IMR-90 (cell line): ENCODE measurements at regions not wholly inside any gene's neighbourhood (a gene's known extent, or its start where the extent isn't known, plus 50 kb on each side); places are given as distances from the start of the nearest gene placed in this dataset.

Source experiments
- ATAC-seq: fragments of 200-7000 bp; cut with Tn5 transposase; 2 replicates; pipeline ENCODE4 v1.9.1; 2020; ENCODE audit warnings: low read depth, mild to moderate bottlenecking, moderate library complexity
- BruUV-seq: library from RNA; stranded (reverse); fragments of 400-500 nt; replicated peaks from 2 replicates; lab custom pipeline; 2021; lab: Mats Ljungman, UMichigan
- CTCF ChIA-PET: fragments of 300-600 bp; formaldehyde crosslinking; extraction: SDS; loops from one replicate; lab custom pipeline; 2021; ENCODE audit warnings: antibody characterized with exemption; lab: Yijun Ruan, JAX
- POLR2A ChIA-PET: fragments of 300-600 bp; sonication (Branson Sonifier 250); formaldehyde crosslinking; loops from one replicate; lab custom pipeline; 2022; ENCODE audit warnings: antibody characterized with exemption; ENCODE audit not compliant: unreplicated experiment; lab: Charles Lee
- DNase-seq: peaks from one replicate; pipeline ENCODE4 v3.0.0; 2013
- H2AFZ ChIP-seq: replicated peaks from 2 replicates; pipeline ENCODE3; 2013; ENCODE audit warnings: low read length, mild to moderate bottlenecking; ENCODE audit not compliant: poor library complexity
- H2AK5ac ChIP-seq: 2 replicates; pipeline ENCODE4 v1.6.1; 2013; ENCODE audit warnings: low read depth, low read length, inconsistent platforms
- H2AK9ac ChIP-seq: replicated peaks from 2 replicates; pipeline ENCODE3; 2013; ENCODE audit warnings: mild to moderate bottlenecking, low read depth, low read length, moderate library complexity; ENCODE audit not compliant: poor library complexity
- H2BK120ac ChIP-seq: 2 replicates; pipeline ENCODE4 v1.6.1; 2013; ENCODE audit warnings: low read depth, low read length, inconsistent platforms
- H2BK15ac ChIP-seq: 3 replicates; pipeline ENCODE4 v1.6.1; 2013; ENCODE audit warnings: low read depth, low read length, inconsistent platforms
- H2BK20ac ChIP-seq: 2 replicates; pipeline ENCODE4 v1.6.1; 2013; ENCODE audit warnings: low read depth, mild to moderate bottlenecking, inconsistent platforms, low read length, moderate library complexity
- H2BK5ac ChIP-seq: 2 replicates; pipeline ENCODE4 v1.6.1; 2013; ENCODE audit warnings: mild to moderate bottlenecking, low read depth, low read length, inconsistent platforms; ENCODE audit not compliant: poor library complexity, severe bottlenecking
- H3K14ac ChIP-seq: replicated peaks from 2 replicates; pipeline ENCODE4 v1.6.1; 2013; ENCODE audit warnings: low read depth, low read length, inconsistent platforms
- H3K18ac ChIP-seq: 2 replicates; pipeline ENCODE4 v1.6.1; 2013; ENCODE audit warnings: low read depth, low read length, control low read depth
- H3K23ac ChIP-seq: 2 replicates; pipeline ENCODE4 v1.6.1; 2013; ENCODE audit warnings: low read depth, low read length, inconsistent platforms
- H3K27ac ChIP-seq: 2 replicates; pipeline ENCODE4 v1.5.1; 2013; ENCODE audit warnings: mild to moderate bottlenecking, control low read depth, low read length; ENCODE audit not compliant: insufficient read depth
- H3K27me3 ChIP-seq: 2 replicates; pipeline ENCODE4 v1.6.1; 2013; ENCODE audit warnings: low read length; ENCODE audit not compliant: control insufficient read depth, insufficient read depth
- H3K36me3 ChIP-seq: 2 replicates; pipeline ENCODE4 v1.6.1; 2013; ENCODE audit warnings: low read length, mixed read lengths; ENCODE audit not compliant: control insufficient read depth, insufficient read depth
- H3K4ac ChIP-seq: 2 replicates; pipeline ENCODE4 v1.6.1; 2013; ENCODE audit warnings: low read depth, low read length, inconsistent platforms
- H3K4me1 ChIP-seq: 2 replicates; pipeline ENCODE4 v1.6.1; 2013; ENCODE audit warnings: low read length, mixed read lengths; ENCODE audit not compliant: control insufficient read depth, insufficient read depth
- H3K4me2 ChIP-seq: 2 replicates; pipeline ENCODE4 v1.6.1; 2013; ENCODE audit warnings: low read depth, mild to moderate bottlenecking, control low read depth, low read length, moderate library complexity
- H3K4me3 ChIP-seq: 2 replicates; pipeline ENCODE4 v1.5.1; 2013; ENCODE audit warnings: low read depth, mild to moderate bottlenecking, control low read depth, low read length, moderate library complexity; ENCODE audit not compliant: insufficient read depth
- H3K56ac ChIP-seq: 2 replicates; pipeline ENCODE4 v1.6.1; 2013; ENCODE audit warnings: low read length, inconsistent platforms; ENCODE audit not compliant: insufficient read depth; ENCODE audit errors: extremely low read depth
- H3K79me1 ChIP-seq, 2 experiments: 2 replicates each; pipeline ENCODE4 v1.6.1; 2013; ENCODE audit warnings: low read length in 2 of 2, inconsistent platforms in 1 of 2, low read depth in 1 of 2
- H3K9ac ChIP-seq: 2 replicates; pipeline ENCODE4 v1.6.1; 2013; ENCODE audit warnings: low read depth, low read length, control low read depth
- H3K9me1 ChIP-seq: 2 replicates; pipeline ENCODE4 v1.6.1; 2013; ENCODE audit warnings: low read length, inconsistent platforms; ENCODE audit not compliant: insufficient read depth
- H3K9me3 ChIP-seq: 2 replicates; pipeline ENCODE4 v1.6.1; 2013; ENCODE audit warnings: low read length; ENCODE audit not compliant: control insufficient read depth, insufficient read depth
- H4K20me1 ChIP-seq: 2 replicates; pipeline ENCODE4 v1.6.1; 2013; ENCODE audit warnings: low read length, inconsistent platforms; ENCODE audit not compliant: insufficient read depth
- H4K5ac ChIP-seq: 2 replicates; pipeline ENCODE4 v1.6.1; 2013; ENCODE audit warnings: mild to moderate bottlenecking, low read depth, low read length, control low read depth
- H4K8ac ChIP-seq, 2 experiments: 2 replicates each; pipeline ENCODE4 v1.6.1; 2013; ENCODE audit warnings: low read depth in 2 of 2, low read length in 2 of 2, control low read depth in 1 of 2, inconsistent platforms in 1 of 2
- H4K91ac ChIP-seq: 2 replicates; pipeline ENCODE4 v1.6.1; 2013; ENCODE audit warnings: low read depth, low read length, inconsistent platforms; ENCODE audit not compliant: insufficient read depth
- MAZ ChIP-seq: IDR thresholded peaks from 2 replicates; pipeline ENCODE4 v1.6.1; 2012; ENCODE audit warnings: low read depth, mild to moderate bottlenecking, low read length, improper control_type of control experiment, moderate library complexity, borderline replicate concordance
- MXI1 ChIP-seq: IDR thresholded peaks from 2 replicates; pipeline ENCODE4 v1.6.1; 2012; ENCODE audit warnings: low read depth, mild to moderate bottlenecking, low read length, moderate library complexity, borderline replicate concordance
- NFE2L2 ChIP-seq: fragments of 150-350 bp; IDR thresholded peaks from 2 replicates; pipeline ENCODE4 v1.6.1; 2016; ENCODE audit warnings: low read depth, mild to moderate bottlenecking, low read length
- RAD21 ChIP-seq: IDR thresholded peaks from 2 replicates; pipeline ENCODE4 v1.6.1; 2012; ENCODE audit warnings: low read length, improper control_type of control experiment
- WGBS, 2 experiments: methylation state at CpG; one replicate each; pipeline versions ENCODE4 v1.1.5 to v1.1.7; 2013; ENCODE audit warnings: missing lambda C conversion rate in 2 of 2; ENCODE audit not compliant: insufficient read length in 1 of 2; ENCODE audit errors: extremely low coverage in 2 of 2; 5-methylcytosine and 5-hydroxymethylcytosine counted together
- dilution Hi-C: fragments of 300-500 bp; cut with HindIII; formaldehyde crosslinking; loops from one replicate; pipeline ENCODE4 v1.14.3; 2018; ENCODE audit warnings: low sequenced_read_pairs; ENCODE audit not compliant: unreplicated experiment
- in situ Hi-C: fragments of 300-500 bp; cut with MboI; formaldehyde crosslinking; loops from 3 replicates; pipeline ENCODE4 v1.14.3; 2019; ENCODE audit warnings: low sequenced_read_pairs, inconsistent platforms, mixed read lengths
- intact Hi-C: fragments of 100-400 bp; cut with micrococcal nuclease; formaldehyde crosslinking; loops from 2 replicates; pipeline ENCODE4 v1.10.0; 2022
- TF ChIP-seq, protein P1 (sequence below): fragments of 150-350 bp; IDR thresholded peaks from 2 replicates; pipeline ENCODE4 v1.6.1; 2017; ENCODE audit warnings: mild to moderate bottlenecking, antibody characterized with exemption, low read length, low read depth
- TF ChIP-seq, protein P2 (sequence below): fragments of 150-350 bp; IDR thresholded peaks from 2 replicates; pipeline ENCODE4 v1.6.1; 2016; ENCODE audit warnings: low read depth, mild to moderate bottlenecking, low read length, moderate library complexity, borderline replicate concordance

DNA sequence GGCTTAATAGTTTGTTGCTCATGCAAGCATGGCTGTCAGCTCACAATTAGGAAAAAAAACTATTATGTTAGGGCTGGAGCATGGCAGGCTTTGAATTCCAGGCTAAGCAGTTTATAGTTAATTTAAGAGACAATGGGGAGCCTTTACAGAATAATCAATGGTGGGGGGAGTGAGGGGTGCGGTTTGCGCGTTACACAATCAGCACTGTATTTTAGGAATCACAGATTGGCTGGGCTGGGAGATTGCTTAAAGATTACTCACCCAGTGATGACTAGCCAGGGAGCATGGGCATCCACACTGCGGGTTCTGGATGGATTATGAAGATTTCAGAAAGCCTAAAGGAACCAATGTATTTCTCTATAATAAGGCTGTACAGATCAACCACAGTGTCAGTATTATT, 186.6 kb downstream of the SOX3 start:
- no peak overlapping the region for H4K91ac ChIP-seq
- no peak overlapping the region for H2BK120ac ChIP-seq
- in situ Hi-C loops: no loop called here
- H3K36me3 ChIP-seq: no peaks in the 10 kb centered on the region
- H3K4me1 ChIP-seq: no peaks in the 10 kb centered on the region
- H3K79me1 ChIP-seq: no peaks in the 10 kb centered on the region
- no peak overlapping the region for H2AFZ ChIP-seq
- no peaks in the 10 kb centered on the region for H3K9me1 ChIP-seq
- no peak overlapping the region for H2BK20ac ChIP-seq
- no peak for ATAC-seq
- H2AK9ac ChIP-seq: no peak overlapping the region
- no peak overlapping the region for H3K4me2 ChIP-seq
- no peak overlapping the region for H3K23ac ChIP-seq
- 0 out of 2 replicates have a peak, but pooled peaks cover 1% of the 10 kb centered on the region for H3K9me3 ChIP-seq
- TF ChIP-seq, protein P1, sequence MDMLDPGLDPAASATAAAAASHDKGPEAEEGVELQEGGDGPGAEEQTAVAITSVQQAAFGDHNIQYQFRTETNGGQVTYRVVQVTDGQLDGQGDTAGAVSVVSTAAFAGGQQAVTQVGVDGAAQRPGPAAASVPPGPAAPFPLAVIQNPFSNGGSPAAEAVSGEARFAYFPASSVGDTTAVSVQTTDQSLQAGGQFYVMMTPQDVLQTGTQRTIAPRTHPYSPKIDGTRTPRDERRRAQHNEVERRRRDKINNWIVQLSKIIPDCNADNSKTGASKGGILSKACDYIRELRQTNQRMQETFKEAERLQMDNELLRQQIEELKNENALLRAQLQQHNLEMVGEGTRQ: no peak
- TF ChIP-seq MAZ (no peak), MXI1 (no peak), NFE2L2 (no peak), RAD21 (no peak)
- TF ChIP-seq, protein P2, sequence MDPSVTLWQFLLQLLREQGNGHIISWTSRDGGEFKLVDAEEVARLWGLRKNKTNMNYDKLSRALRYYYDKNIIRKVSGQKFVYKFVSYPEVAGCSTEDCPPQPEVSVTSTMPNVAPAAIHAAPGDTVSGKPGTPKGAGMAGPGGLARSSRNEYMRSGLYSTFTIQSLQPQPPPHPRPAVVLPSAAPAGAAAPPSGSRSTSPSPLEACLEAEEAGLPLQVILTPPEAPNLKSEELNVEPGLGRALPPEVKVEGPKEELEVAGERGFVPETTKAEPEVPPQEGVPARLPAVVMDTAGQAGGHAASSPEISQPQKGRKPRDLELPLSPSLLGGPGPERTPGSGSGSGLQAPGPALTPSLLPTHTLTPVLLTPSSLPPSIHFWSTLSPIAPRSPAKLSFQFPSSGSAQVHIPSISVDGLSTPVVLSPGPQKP: no peak
- no peak overlapping the region for H2BK5ac ChIP-seq
- no TSS peak for BruUV-seq
- no peak overlapping the region for H3K4ac ChIP-seq
- H4K20me1 ChIP-seq: no peaks in the 10 kb centered on the region
- H3K27me3 ChIP-seq: no peaks in the 10 kb centered on the region
- H3K18ac ChIP-seq: no peak overlapping the region
- H3K9ac ChIP-seq: no peak overlapping the region
- no peak overlapping the region for H3K56ac ChIP-seq
- intact Hi-C loops: no loop called here
- no peak for DNase-seq
- H4K5ac ChIP-seq: no peak overlapping the region
- no CpG with 5 or more reads among the region's 4 CpGs for WGBS, 2 experiments
- H3K27ac ChIP-seq: no peak overlapping the region
- POLR2A ChIA-PET: no interaction called here
- H2BK15ac ChIP-seq: no peak overlapping the region
- dilution Hi-C loops: no loop called here
- no peak overlapping the region for H3K4me3 ChIP-seq
- CTCF ChIA-PET: no interaction called here
- H3K14ac ChIP-seq: no peak overlapping the region
- H2AK5ac ChIP-seq: no peak overlapping the region
- no peak overlapping the region for H4K8ac ChIP-seq
